Glutamatergic neuron (in vitro differentiated cells): ENCODE measurements at regions not wholly inside any gene's neighbourhood (a gene's known extent, or its start where the extent isn't known, plus 50 kb on each side); places are given as distances from the start of the nearest gene placed in this dataset.

ENCODE experiments used
- DNase-seq: peaks from one replicate; pipeline ENCODE4 v3.0.0; 2022
- H3K27ac Mint-ChIP-seq: one replicate; pipeline ENCODE4 v1.8.0; 2020; ENCODE audit warnings: mild to moderate bottlenecking, mixed read lengths, inconsistent platforms; ENCODE audit not compliant: unreplicated experiment
- H3K27me3 Mint-ChIP-seq: one replicate; pipeline ENCODE4 v1.8.0; 2020; ENCODE audit warnings: mild to moderate bottlenecking, moderate library complexity, mixed read lengths, inconsistent platforms; ENCODE audit not compliant: unreplicated experiment
- H3K36me3 Mint-ChIP-seq: one replicate; pipeline ENCODE4 v1.8.0; 2020; ENCODE audit warnings: mild to moderate bottlenecking, mixed read lengths, inconsistent platforms; ENCODE audit not compliant: unreplicated experiment
- H3K4me1 Mint-ChIP-seq: one replicate; pipeline ENCODE4 v1.8.0; 2020; ENCODE audit warnings: mild to moderate bottlenecking, low read depth, mixed read lengths, inconsistent platforms; ENCODE audit not compliant: unreplicated experiment
- H3K4me3 Mint-ChIP-seq: one replicate; pipeline ENCODE4 v1.8.0; 2020; ENCODE audit warnings: mild to moderate bottlenecking, mixed read lengths, inconsistent platforms; ENCODE audit not compliant: unreplicated experiment
- H3K9me3 Mint-ChIP-seq: one replicate; pipeline ENCODE4 v1.8.0; 2020; ENCODE audit warnings: mild to moderate bottlenecking, moderate library complexity, mixed read lengths, inconsistent platforms; ENCODE audit not compliant: unreplicated experiment
- TF ChIP-seq, protein P1 (sequence below): fragments of 200-600 bp; sonication (generic); IDR thresholded peaks from one replicate; pipeline ENCODE4 v1.5.0; 2021; ENCODE audit not compliant: partially characterized antibody, unreplicated experiment

- peaks cover 7% of the 10 kb centered on the region for H3K4me1 Mint-ChIP-seq
- no peak overlapping the region for H3K4me3 Mint-ChIP-seq
- no peak overlapping the region for H3K27ac Mint-ChIP-seq
- no peaks in the 10 kb centered on the region for H3K27me3 Mint-ChIP-seq
- peaks cover 2% of the 10 kb centered on the region for H3K9me3 Mint-ChIP-seq
- TF ChIP-seq, protein P1, sequence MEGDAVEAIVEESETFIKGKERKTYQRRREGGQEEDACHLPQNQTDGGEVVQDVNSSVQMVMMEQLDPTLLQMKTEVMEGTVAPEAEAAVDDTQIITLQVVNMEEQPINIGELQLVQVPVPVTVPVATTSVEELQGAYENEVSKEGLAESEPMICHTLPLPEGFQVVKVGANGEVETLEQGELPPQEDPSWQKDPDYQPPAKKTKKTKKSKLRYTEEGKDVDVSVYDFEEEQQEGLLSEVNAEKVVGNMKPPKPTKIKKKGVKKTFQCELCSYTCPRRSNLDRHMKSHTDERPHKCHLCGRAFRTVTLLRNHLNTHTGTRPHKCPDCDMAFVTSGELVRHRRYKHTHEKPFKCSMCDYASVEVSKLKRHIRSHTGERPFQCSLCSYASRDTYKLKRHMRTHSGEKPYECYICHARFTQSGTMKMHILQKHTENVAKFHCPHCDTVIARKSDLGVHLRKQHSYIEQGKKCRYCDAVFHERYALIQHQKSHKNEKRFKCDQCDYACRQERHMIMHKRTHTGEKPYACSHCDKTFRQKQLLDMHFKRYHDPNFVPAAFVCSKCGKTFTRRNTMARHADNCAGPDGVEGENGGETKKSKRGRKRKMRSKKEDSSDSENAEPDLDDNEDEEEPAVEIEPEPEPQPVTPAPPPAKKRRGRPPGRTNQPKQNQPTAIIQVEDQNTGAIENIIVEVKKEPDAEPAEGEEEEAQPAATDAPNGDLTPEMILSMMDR: no peak
- DNase-seq: no peak
- no peaks in the 10 kb centered on the region for H3K36me3 Mint-ChIP-seq
Measured at GRCh38 chr18:45151645-45152044, 463.6 kb upstream of the SLC14A2 start.

DNA sequence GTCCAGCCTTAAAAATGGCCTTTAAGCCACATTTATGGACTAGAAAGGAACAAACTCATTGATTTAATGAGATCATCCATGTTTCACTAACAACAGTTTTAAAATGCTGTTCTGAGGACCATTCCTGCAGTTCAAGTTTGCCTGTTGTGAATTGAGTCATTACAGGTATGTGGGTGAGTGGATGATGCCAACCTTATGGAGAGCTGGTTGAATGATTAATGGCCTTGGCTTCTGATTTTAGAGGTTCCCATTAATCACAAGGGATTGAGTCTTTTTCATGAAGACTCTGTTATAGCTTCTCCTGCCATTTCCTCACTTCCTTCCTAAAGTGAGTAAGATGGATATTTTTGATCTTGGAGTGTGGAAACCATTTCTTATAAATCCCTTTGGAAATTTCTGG, 459.8 kb upstream of the SLC14A2 start:
- H3K36me3 Mint-ChIP-seq: no peaks in the 10 kb centered on the region
- DNase-seq: no peak
- H3K27me3 Mint-ChIP-seq: no peaks in the 10 kb centered on the region
- no peak overlapping the region for H3K27ac Mint-ChIP-seq
- no peak overlapping the region for H3K4me3 Mint-ChIP-seq
- peaks cover 2% of the 10 kb centered on the region for H3K9me3 Mint-ChIP-seq
- peaks cover 10% of the 10 kb centered on the region for H3K4me1 Mint-ChIP-seq
- TF ChIP-seq, protein P1: no peak

GRCh38 chr18:45156946-45157345, 458.3 kb upstream of the SLC14A2 start:
- H3K36me3 Mint-ChIP-seq: no peaks in the 10 kb centered on the region
- H3K9me3 Mint-ChIP-seq: peaks cover 2% of the 10 kb centered on the region
- peaks cover 10% of the 10 kb centered on the region for H3K4me1 Mint-ChIP-seq
- TF ChIP-seq, protein P1: no peak
- no peak for DNase-seq
- no peak overlapping the region for H3K4me3 Mint-ChIP-seq
- H3K27ac Mint-ChIP-seq: no peak overlapping the region
- H3K27me3 Mint-ChIP-seq: no peaks in the 10 kb centered on the region

- Mint-ChIP-seq H3K9me3 (peaks cover 2% of the 10 kb centered on the region), H3K36me3 (no peaks in the 10 kb centered on the region), H3K4me3 (no peak overlapping the region), H3K27me3 (no peaks in the 10 kb centered on the region), H3K27ac (no peak overlapping the region), H3K4me1 (peaks cover 10% of the 10 kb centered on the region)
- TF ChIP-seq, protein P1: no peak
- no peak for DNase-seq
Measured at GRCh38 chr18:45157576-45157975, 457.7 kb upstream of the SLC14A2 start.

DNA sequence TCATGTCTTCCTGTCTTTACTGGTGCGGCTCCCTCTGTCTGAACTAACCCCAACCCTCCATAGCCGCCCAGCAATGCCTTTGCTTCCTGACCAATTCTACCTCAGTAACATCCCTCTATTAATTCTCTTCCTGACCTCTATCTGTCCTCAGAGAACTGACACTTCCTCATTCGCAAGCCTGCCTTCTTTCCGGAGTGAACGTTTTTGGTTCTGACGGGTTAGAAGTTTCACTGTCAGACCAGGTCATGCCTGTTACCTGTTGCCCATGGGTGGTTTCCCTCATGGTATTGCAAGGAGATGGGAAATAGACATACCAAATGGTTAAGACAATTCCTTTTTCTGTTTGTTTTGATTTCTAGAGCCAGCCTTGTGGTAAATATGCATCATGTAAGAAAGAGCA, 453.4 kb upstream of the SLC14A2 start:
- Mint-ChIP-seq H3K4me3 (no peak overlapping the region), H3K9me3 (no peaks in the 10 kb centered on the region), H3K36me3 (no peaks in the 10 kb centered on the region), H3K4me1 (peaks cover 3% of the 10 kb centered on the region), H3K27me3 (no peaks in the 10 kb centered on the region), H3K27ac (no peak overlapping the region)
- no peak for DNase-seq
- TF ChIP-seq, protein P1: no peak
